ENCODE measurements at regions not wholly inside any gene's neighbourhood (a gene's known extent, or its start where the extent isn't known, plus 50 kb on each side); places are given as distances from the start of the nearest gene placed in this dataset.

DNA sequence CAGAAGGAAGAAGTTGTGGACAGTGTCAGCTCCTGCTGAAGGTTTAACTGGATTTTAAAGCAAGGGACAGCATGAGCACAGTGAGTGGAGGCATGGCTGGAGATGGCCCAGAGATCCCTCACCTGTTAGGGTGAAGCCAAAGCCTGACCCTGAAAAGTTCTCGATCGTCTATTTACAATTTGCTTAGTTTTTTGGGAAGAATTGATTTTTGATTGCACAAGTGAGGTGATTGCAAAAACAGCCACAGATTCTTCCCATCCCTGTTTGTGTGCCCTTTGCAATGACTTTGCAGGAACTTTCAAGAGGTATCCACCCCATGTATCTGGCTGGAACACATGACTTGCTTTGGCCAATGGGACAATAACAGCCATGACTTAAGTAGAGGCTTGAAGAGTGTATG lies 170.1 kb downstream of the TFAP2C start:
- TF ChIP-seq, protein P1, sequence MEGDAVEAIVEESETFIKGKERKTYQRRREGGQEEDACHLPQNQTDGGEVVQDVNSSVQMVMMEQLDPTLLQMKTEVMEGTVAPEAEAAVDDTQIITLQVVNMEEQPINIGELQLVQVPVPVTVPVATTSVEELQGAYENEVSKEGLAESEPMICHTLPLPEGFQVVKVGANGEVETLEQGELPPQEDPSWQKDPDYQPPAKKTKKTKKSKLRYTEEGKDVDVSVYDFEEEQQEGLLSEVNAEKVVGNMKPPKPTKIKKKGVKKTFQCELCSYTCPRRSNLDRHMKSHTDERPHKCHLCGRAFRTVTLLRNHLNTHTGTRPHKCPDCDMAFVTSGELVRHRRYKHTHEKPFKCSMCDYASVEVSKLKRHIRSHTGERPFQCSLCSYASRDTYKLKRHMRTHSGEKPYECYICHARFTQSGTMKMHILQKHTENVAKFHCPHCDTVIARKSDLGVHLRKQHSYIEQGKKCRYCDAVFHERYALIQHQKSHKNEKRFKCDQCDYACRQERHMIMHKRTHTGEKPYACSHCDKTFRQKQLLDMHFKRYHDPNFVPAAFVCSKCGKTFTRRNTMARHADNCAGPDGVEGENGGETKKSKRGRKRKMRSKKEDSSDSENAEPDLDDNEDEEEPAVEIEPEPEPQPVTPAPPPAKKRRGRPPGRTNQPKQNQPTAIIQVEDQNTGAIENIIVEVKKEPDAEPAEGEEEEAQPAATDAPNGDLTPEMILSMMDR (IDR thresholded peaks at IDR 0.05; ENCODE audit: poor library complexity), result no peak
- no peak for TF ChIP-seq EZH2phosphoT487 (IDR thresholded peaks at IDR 0.05; ENCODE audit: low read depth, severe bottlenecking, unreplicated experiment)
- no peak for TF ChIP-seq EZH2 (IDR thresholded peaks at IDR 0.05; ENCODE audit: borderline replicate concordance)
